ENCODE measurements at regions not wholly inside any gene's neighbourhood (a gene's known extent, or its start where the extent isn't known, plus 50 kb on each side); places are given as distances from the start of the nearest gene placed in this dataset.
"Not testable (repeated sequence)": the region's sequence is repeated elsewhere in the genome, so short reads cannot be mapped to it uniquely, and the experiment has no call there.

- DNase-seq: no peak
Measured at GRCh38 chr18:75984853-75985252, 510.2 kb downstream of the ZNF516 start.

- DNase-seq: no peak
Measured at GRCh38 chr18:75981102-75981501, 513.9 kb downstream of the ZNF516 start.

DNA sequence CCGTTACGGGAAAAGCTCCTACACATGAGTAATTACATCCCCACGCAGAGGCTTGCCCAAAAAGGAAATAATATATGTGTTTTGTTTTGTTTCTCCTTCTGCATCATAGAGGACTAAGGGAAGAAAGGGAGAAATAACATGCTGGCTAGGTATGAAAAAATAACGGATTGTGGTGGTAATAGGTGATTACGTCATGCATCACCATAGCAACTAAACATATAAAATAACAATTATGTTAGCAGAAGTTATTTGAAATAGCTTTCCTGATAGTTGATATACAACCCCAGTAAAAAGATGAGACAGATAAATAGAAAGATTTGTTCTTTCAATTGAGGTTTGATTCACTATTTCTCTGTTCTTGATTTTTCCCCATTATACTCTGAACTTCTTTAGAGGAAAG, 518.0 kb downstream of the ZNF516 start:
- DNase-seq: no peak

GRCh38 chr18:75970212-75970611, 524.8 kb downstream of the ZNF516 start:
- DNase-seq: no peak

GRCh38 chr18:75966431-75966830, 528.6 kb downstream of the ZNF516 start:
- DNase-seq: no peak

GRCh38 chr18:75962036-75962572, 532.9 kb downstream of the ZNF516 start:
- no peak for DNase-seq

GRCh38 chr18:75960356-75960755, 532.9 kb upstream of the SMIM21 start:
- DNase-seq: not testable (repeated sequence)

DNA sequence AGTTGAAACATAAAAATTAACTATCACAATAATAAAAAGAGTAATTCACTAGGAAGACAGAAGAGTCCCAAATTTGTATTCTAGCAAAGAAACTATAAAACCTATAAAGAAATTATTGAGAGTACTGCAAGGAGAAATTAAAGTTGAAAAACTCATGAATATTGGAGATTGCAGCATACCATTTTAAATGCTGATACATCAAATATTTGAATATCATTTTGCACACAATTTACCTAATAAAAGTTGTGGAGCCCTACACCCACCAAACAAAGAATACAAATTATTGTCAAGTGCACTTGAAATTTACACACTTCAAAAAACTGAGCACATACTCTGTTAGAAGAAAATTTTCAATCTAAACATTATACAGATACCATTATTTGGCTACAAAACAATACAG, 531.6 kb upstream of the SMIM21 start:
- DNase-seq: no peak

DNA sequence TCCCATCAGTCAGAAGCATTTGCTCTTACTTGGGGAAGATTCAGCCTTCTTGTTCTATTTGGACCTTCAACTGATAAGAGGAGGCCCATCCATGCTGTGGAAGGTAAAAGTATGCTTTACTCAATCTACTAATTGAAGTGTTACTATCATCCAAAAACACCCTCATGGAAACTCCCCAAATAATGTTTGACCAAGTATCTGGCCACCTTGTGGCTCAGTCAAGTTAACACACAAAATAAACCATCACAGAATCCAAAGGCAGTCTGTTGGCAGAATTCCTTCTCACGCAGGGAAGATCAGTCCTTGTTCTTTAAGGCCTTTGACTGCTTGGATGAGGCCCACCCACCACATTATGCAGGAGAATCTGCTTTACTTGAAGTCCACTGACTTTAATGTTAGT, 531.2 kb upstream of the SMIM21 start:
- no peak for DNase-seq

GRCh38 chr18:75945265-75945933, 517.9 kb upstream of the SMIM21 start:
- DNase-seq: no peak

GRCh38 chr18:75937306-75937705, 509.8 kb upstream of the SMIM21 start:
- no peak for DNase-seq

DNA sequence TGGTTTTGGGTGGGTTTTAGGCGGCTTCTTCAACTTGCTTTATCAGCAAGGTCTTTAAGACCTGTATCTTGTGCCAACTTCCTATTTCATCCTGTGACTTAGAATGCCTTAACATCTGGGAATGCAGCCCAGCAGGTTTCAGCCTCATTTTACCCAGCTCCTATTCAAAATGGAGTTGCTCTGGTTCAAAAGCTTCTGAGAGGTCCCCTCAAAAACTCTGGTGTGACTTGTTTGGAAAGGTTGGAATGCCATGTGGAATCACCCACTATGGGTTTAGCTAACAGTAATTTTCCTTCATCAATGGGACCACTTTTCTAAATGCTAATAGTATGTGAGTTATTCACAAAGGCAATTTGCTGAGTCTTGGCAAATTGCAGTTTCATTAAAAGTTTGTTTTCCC, 509.4 kb upstream of the SMIM21 start:
- DNase-seq: no peak

DNA sequence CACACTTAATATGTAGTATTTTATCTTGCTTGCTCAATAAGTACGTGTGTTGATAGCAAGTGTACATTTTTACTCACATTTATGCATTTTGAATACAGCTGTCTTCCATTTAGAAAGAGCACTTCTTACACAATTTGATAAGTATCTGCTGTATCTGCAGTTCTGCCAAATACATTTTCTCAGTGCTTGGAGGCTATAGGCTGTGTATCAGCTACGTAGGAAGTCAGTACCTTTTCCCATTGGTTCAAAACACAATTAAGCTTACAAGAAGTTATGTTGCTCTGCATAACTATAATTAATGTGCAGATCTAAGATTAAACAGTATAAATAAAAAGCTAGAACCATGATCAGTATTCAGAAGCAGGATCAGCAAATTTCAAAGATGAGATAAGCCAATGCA, 503.6 kb upstream of the SMIM21 start:
- DNase-seq: no peak

GRCh38 chr18:75928706-75929105, 501.2 kb upstream of the SMIM21 start:
- no peak for DNase-seq

- no peak for DNase-seq
Measured at GRCh38 chr18:75927791-75928190, 500.3 kb upstream of the SMIM21 start.

DNA sequence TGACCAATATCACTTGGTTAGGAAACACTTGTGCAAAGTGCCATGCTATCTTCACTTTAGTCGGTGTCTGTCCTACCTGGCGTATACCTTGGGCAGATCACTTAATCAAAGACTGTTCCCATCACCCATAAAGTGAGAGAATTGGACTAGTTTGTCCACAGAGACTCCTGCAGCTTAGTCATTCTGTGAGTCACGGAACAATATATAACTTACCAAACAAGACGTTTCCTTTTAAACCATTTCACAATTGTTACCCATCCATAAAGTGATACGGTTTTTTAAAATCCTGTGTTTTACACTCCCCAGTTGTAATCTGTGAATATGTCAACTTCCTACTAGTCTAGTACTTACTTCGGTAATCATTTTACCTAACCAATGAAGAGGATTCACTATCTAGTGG, 499.3 kb upstream of the SMIM21 start:
- DNase-seq: no peak

GRCh38 chr18:75923169-75923568, 495.7 kb upstream of the SMIM21 start:
- DNase-seq: no peak

- no peak for DNase-seq
Measured at GRCh38 chr18:75916624-75916982, 489.1 kb upstream of the SMIM21 start.

DNA sequence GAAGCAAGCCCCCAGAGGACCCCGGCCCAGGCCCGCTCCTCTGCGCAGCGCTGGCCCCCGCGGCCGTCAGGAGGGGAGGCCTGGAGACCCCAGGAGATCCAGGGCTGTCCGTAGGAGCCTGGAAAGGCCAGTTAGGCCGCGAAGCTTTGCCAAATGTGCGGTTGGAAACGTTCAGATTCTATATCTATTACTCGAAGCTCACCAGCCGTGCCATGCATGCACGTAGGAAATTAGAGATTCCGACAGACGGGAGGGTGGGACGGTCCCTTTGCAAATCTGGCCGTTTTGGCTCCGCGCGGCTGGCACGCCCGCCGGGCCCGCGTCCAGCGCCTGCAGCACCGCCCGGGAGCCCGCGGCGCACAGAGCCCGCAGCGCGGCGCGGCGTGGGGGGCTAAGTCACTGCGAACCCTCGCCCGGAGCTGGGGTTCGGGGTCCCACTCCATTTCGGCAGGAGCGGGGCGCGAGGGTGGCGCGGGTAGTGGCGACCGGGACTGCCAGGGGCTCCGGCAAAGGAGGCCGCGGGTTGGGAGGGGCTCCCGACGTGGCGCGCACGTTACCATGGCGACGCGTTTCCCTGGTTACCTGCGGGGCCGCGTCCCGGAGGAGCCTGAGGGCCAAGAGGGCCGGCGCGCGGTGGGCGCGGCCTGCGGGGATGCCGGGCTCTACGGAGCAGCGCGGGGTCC, 488.6 kb upstream of the SMIM21 start:
- no peak for DNase-seq

DNA sequence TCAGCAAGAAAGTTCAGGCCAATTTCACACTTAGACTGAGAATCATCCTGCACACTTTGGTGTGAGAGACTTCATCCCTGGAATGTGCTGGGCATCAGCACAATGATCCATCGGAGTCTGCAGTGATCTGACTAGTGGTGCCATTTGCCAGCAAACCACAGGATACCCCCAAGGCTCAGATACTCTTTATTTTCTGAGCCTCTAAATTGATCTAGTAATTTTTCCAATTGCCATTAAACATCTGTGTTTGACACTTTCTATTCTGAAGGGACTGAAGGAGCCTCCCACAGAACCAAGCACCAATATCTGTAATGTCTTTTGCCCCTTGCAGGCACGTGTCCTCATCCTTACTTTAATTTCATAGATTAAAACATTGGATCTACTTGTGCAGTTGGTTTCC, 485.3 kb upstream of the SMIM21 start:
- DNase-seq: no peak

- DNase-seq: no peak
Measured at GRCh38 chr18:75904416-75904815, 476.9 kb upstream of the SMIM21 start.

DNA sequence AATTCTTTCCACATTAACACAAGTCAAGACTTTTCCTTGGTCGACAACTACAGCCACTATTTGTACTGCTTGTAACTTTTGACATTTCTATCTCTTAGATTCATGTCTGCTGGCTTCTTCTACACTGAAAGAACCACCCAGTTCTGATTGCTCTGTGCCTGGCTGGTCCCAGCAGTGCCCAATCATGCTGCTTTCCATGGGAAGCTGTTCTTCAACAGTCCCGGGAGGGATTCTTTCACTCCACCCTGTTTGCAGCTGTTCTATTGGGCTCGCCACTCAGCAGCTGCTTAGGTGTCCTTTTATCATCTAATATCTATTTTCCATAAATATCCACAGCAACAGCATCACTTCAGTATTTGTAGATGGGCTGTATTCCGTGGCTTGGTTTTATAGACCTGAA, 471.1 kb upstream of the SMIM21 start:
- DNase-seq: no peak

- no peak for DNase-seq
Measured at GRCh38 chr18:75897386-75897785, 469.9 kb upstream of the SMIM21 start.

- DNase-seq: peak; percentile 18
Measured at GRCh38 chr18:75896865-75897264, 469.4 kb upstream of the SMIM21 start.

DNA sequence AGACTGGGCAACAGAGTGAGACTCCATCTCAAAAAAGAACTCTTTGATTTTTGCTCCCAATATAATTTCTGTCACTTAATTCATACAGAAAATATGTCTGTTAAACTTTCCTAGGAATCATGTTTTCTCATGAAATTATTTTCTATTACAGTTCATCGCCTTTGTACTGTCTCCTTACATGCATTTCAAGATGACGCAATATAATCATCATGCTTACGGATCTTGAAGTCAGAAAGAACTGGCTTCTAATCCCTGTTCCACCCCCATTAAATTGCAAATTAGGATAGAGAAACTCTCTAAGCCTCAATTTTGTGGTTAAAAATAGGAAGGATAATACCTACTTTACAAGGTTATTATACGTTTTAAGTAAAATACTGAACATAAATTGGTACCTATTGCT, 467.6 kb upstream of the SMIM21 start:
- DNase-seq: no peak

All from RPMI8226 (cell line).